Thyroid gland (tissue), 4 donors: ENCODE measurements at regions not wholly inside any gene's neighbourhood (a gene's known extent, or its start where the extent isn't known, plus 50 kb on each side); places are given as distances from the start of the nearest gene placed in this dataset.

Experiments
- CTCF ChIP-seq, 6 experiments: fragments of 200-600 bp in 3 of 6; fragments of 450-650 bp in 3 of 6; sonication (generic) in 3 of 6; IDR thresholded peaks; one replicate each; pipeline ENCODE4 v1.5.1; 2016 to 2019; ENCODE audit warnings: antibody characterized with exemption in 6 of 6, mild to moderate bottlenecking in 2 of 6, inconsistent platforms in 1 of 6, moderate library complexity in 1 of 6
- POLR2A ChIP-seq, 2 donors: fragments of 450-650 bp; IDR thresholded peaks; one replicate each; pipeline ENCODE4 v1.6.1; 2017; ENCODE audit warnings: antibody characterized with exemption in 2 of 2, mild to moderate bottlenecking in 2 of 2, moderate library complexity in 1 of 2

- TF ChIP-seq CTCF (IDR thresholded peaks at IDR 0.05), result no peak
- no peak for TF ChIP-seq POLR2A (IDR thresholded peaks at IDR 0.05)
Measured at GRCh38 chr6:67362976-67363375, 1272.1 kb upstream of the ADGRB3 start.
